ENCODE measurements at regions not wholly inside any gene's neighbourhood (a gene's known extent, or its start where the extent isn't known, plus 50 kb on each side); places are given as distances from the start of the nearest gene placed in this dataset.

DNA sequence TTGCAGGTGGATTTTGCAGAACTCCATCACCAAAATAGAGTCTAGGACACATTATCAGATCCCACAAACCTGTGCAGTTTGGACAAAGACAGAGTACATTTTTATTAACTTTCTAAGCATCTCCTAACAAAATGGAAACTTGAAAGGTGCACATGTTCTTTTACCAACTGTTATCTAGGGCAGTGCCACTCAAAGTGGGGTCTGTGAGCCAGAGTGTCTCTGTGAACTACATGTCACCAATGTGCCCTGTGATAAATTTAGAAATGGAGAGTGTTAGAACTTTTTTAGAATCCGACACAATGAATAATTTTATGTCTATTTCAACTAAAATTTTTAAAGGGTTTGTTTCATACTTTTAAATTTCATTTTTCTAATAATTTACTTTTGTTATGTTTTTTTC is 68.4 kb upstream of the TMC3 start:
- Mint-ChIP-seq H3K4me1 (no peaks in the 10 kb centered on the region), H3K27ac (no peak overlapping the region), H3K9me3 (peaks cover 10% of the 10 kb centered on the region), H3K27me3 (ENCODE audit: insufficient read depth, low read depth) (no peaks in the 10 kb centered on the region), H3K4me3 (no peak overlapping the region), H3K36me3 (no peaks in the 10 kb centered on the region)
- Histone ChIP-seq H3K27me3 (no peaks in the 10 kb centered on the region), H3F3A (ENCODE audit: low read depth) (no peaks in the 10 kb centered on the region), H4K20me1 (ENCODE audit: low read depth) (no peaks in the 10 kb centered on the region), H3K27ac (no peak overlapping the region), H3K4me1 (no peaks in the 10 kb centered on the region), H3K79me2 (ENCODE audit: low read depth) (no peaks in the 10 kb centered on the region), H3K9me3 (ENCODE audit: low read depth) (peaks cover 6% of the 10 kb centered on the region), H3K4me2 (no peak overlapping the region), H3K9ac (no peak overlapping the region), H3K36me3 (no peaks in the 10 kb centered on the region), H3K4me3 (no peak overlapping the region), H2AFZ (replicated peaks) (no peak overlapping the region)
- DNase-seq (ENCODE audit: low spot score), result no peak
- TF ChIP-seq CTCF (IDR thresholded peaks at IDR 0.05), result no peak
- TF ChIP-seq EZH2phosphoT487 (IDR thresholded peaks at IDR 0.05), result no peak
- no peak for TF ChIP-seq EZH2 (IDR thresholded peaks at IDR 0.05)

GRCh38 chr15:81434851-81435250 is 60.8 kb upstream of the TMC3 start:
- no peaks in the 10 kb centered on the region for H3K4me1 Mint-ChIP-seq
- no peak overlapping the region for H3K4me2 ChIP-seq
- peaks cover 4% of the 10 kb centered on the region for H3K27me3 Mint-ChIP-seq (ENCODE audit: insufficient read depth, low read depth)
- no peaks in the 10 kb centered on the region for H3K79me2 ChIP-seq (ENCODE audit: low read depth)
- no peaks in the 10 kb centered on the region for H3F3A ChIP-seq (ENCODE audit: low read depth)
- no peak overlapping the region for H3K9ac ChIP-seq
- H4K20me1 ChIP-seq (ENCODE audit: low read depth), result no peaks in the 10 kb centered on the region
- H3K9me3 ChIP-seq (ENCODE audit: low read depth), result no peaks in the 10 kb centered on the region
- H3K36me3 ChIP-seq, result no peaks in the 10 kb centered on the region
- H3K9me3 Mint-ChIP-seq, result peaks cover 7% of the 10 kb centered on the region
- H3K4me3 ChIP-seq, result no peak overlapping the region
- H3K4me3 Mint-ChIP-seq, result no peak overlapping the region
- H3K27me3 ChIP-seq, result no peaks in the 10 kb centered on the region
- peaks cover 6% of the 10 kb centered on the region for H3K4me1 ChIP-seq
- H2AFZ ChIP-seq (replicated peaks), result no peak overlapping the region
- DNase-seq (ENCODE audit: low spot score), result no peak
- TF ChIP-seq EZH2 (IDR thresholded peaks at IDR 0.05), result no peak
- TF ChIP-seq EZH2phosphoT487 (IDR thresholded peaks at IDR 0.05), result no peak
- no peak for TF ChIP-seq CTCF (IDR thresholded peaks at IDR 0.05)
- no peak overlapping the region for H3K27ac Mint-ChIP-seq
- H3K27ac ChIP-seq, result no peak overlapping the region
- H3K36me3 Mint-ChIP-seq, result no peaks in the 10 kb centered on the region

- Histone ChIP-seq H3K9me3 (ENCODE audit: low read depth) (no peaks in the 10 kb centered on the region), H3K4me3 (no peak overlapping the region), H3K9ac (no peak overlapping the region), H4K20me1 (ENCODE audit: low read depth) (no peaks in the 10 kb centered on the region), H3K36me3 (no peaks in the 10 kb centered on the region), H3K27me3 (no peaks in the 10 kb centered on the region), H2AFZ (replicated peaks) (no peak overlapping the region), H3K4me1 (peaks cover 6% of the 10 kb centered on the region), H3K4me2 (no peak overlapping the region), H3K27ac (no peak overlapping the region), H3F3A (ENCODE audit: low read depth) (no peaks in the 10 kb centered on the region), H3K79me2 (ENCODE audit: low read depth) (no peaks in the 10 kb centered on the region)
- no peaks in the 10 kb centered on the region for H3K4me1 Mint-ChIP-seq
- H3K27ac Mint-ChIP-seq, result no peak overlapping the region
- H3K9me3 Mint-ChIP-seq, result peaks cover 11% of the 10 kb centered on the region
- H3K4me3 Mint-ChIP-seq, result no peak overlapping the region
- TF ChIP-seq EZH2 (IDR thresholded peaks at IDR 0.05), result no peak
- no peak for TF ChIP-seq CTCF (IDR thresholded peaks at IDR 0.05)
- no peak for DNase-seq (ENCODE audit: low spot score)
- no peaks in the 10 kb centered on the region for H3K36me3 Mint-ChIP-seq
- peaks cover 4% of the 10 kb centered on the region for H3K27me3 Mint-ChIP-seq (ENCODE audit: insufficient read depth, low read depth)
These were observed 59.4 kb upstream of the TMC3 start for GRCh38 chr15:81433462-81433861.

- Mint-ChIP-seq H3K4me1 (peaks cover 3% of the 10 kb centered on the region), H3K27me3 (ENCODE audit: insufficient read depth, low read depth) (peaks cover 4% of the 10 kb centered on the region), H3K27ac (no peak overlapping the region), H3K36me3 (no peaks in the 10 kb centered on the region), H3K9me3 (peaks cover 13% of the 10 kb centered on the region), H3K4me3 (no peak overlapping the region)
- no peaks in the 10 kb centered on the region for H3K27me3 ChIP-seq
- H3F3A ChIP-seq (ENCODE audit: low read depth), result no peaks in the 10 kb centered on the region
- H3K79me2 ChIP-seq (ENCODE audit: low read depth), result no peaks in the 10 kb centered on the region
- H3K27ac ChIP-seq, result no peak overlapping the region
- no peak for TF ChIP-seq EZH2phosphoT487 (IDR thresholded peaks at IDR 0.05)
- TF ChIP-seq EZH2 (IDR thresholded peaks at IDR 0.05), result no peak
- no peak for TF ChIP-seq CTCF (IDR thresholded peaks at IDR 0.05)
- H3K9me3 ChIP-seq (ENCODE audit: low read depth), result no peaks in the 10 kb centered on the region
- no peak overlapping the region for H3K4me2 ChIP-seq
- peaks cover 6% of the 10 kb centered on the region for H3K4me1 ChIP-seq
- no peak for DNase-seq (ENCODE audit: low spot score)
- H3K9ac ChIP-seq, result no peak overlapping the region
- no peaks in the 10 kb centered on the region for H3K36me3 ChIP-seq
- no peak overlapping the region for H3K4me3 ChIP-seq
- H2AFZ ChIP-seq (replicated peaks), result no peak overlapping the region
- H4K20me1 ChIP-seq (ENCODE audit: low read depth), result no peaks in the 10 kb centered on the region
These were observed 58.2 kb upstream of the TMC3 start for GRCh38 chr15:81432179-81432578.

Data from neural progenitor cell (in vitro differentiated cells).